ENCODE measurements at regions not wholly inside any gene's neighbourhood (a gene's known extent, or its start where the extent isn't known, plus 50 kb on each side); places are given as distances from the start of the nearest gene placed in this dataset.

DNA sequence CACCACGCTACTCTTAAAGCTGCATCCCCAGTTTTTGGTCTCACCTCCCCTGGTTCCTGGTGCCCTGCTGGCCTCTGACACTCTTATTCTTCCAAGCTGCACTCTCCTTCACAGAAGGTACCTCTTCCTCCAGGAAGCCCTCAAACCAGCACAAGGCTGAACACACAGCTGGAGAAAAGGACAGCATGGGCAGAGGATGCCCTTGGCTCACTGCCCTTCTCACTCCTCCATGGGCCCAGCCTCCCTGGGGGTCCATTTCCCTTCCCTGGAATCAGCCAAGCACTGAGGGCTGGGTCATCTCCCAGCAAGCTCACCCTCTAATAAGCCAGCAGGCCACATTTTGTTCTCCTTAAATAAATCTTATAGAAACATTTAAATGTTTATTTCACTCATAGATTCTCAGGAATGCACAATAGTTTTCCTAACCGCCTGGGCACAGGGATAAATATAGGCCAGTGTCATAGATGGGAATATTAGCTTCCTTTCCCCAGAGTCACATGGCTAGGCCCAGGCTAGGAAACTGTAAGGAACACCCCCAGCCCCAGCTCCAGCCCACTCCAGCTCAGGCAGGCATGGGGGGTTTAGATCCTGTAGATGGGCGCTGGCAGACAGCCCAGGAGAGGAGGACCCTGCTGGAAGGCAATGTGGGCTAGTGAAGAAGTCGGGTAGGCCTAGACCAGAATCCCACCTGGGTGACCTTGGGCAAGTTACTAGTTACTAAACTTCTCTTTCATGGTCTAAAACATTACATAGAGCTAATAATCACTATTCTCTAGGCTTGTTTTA, 51.5 kb downstream of the IRAG1 start:
- no peak for DNase-seq
- H3K9me3 Mint-ChIP-seq = no peaks in the 10 kb centered on the region
- H3K4me3 Mint-ChIP-seq = no peak overlapping the region
- no peak overlapping the region for H3K27ac Mint-ChIP-seq
- H3K4me1 Mint-ChIP-seq (ENCODE audit: low read depth) = no peaks in the 10 kb centered on the region
- no peaks in the 10 kb centered on the region for H3K36me3 Mint-ChIP-seq (ENCODE audit: low read depth)
- peaks cover 2% of the 10 kb centered on the region for H3K27me3 Mint-ChIP-seq

DNA sequence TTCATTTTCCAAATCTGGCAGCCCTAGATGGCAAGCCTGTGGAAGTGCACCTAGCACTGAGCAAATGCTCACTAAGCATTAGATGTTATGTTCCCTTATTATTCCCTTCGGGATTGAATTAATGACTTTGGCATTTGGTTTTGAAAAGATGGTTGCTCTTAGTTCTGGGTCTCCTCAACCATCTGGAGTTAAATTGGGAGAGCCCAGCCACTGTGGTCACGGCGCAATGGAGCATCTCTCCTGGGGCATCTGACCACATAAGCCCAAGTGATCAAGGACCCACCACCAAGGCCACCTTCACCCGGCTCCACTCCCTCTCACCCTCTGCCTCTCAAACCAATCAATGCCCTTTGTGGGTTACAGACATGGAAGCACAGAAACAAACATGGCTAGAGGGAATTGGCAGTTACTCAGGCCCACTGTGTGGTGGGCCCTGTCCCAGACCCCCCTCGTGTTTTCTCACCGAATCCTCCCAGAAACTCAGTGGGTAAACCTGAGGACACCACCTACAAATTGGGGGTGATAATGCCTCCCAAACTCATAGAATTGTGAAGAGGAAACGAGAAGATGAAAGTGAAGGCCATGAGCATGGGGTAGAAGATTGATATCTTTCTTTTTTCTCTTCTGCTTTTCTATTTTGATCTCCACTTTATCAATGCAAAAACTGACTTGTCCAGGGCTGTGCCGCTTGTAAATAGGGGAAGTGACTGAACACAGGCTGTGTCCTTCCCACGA, 52.2 kb downstream of the IRAG1 start:
- Mint-ChIP-seq H3K4me1 (ENCODE audit: low read depth) (no peaks in the 10 kb centered on the region), H3K27ac (no peak overlapping the region), H3K36me3 (ENCODE audit: low read depth) (no peaks in the 10 kb centered on the region), H3K4me3 (no peak overlapping the region), H3K9me3 (no peaks in the 10 kb centered on the region), H3K27me3 (peaks cover 2% of the 10 kb centered on the region)
- no peak for DNase-seq

DNA sequence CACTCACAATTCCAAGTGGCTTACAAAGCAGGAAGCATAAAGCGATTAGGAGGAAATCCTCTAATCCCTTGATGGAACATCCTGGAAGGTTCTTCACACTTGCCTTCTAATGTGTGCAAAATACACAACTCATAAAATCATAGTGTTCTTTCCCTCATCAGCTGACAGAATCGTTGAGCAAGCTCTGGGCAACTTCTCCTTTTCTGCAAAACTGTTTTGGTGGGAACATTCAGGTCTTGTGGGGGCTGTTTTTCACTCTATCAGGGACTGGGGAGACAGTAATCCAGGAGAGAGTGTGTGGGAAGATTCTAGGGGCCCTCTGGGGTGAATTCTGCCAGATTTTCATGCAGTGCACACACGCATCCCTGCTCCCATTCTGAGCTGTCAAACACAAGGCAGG, 53.2 kb downstream of the IRAG1 start:
- Mint-ChIP-seq H3K36me3 (ENCODE audit: low read depth) (no peaks in the 10 kb centered on the region), H3K4me3 (no peak overlapping the region), H3K9me3 (no peaks in the 10 kb centered on the region), H3K27ac (no peak overlapping the region), H3K27me3 (peaks cover 2% of the 10 kb centered on the region), H3K4me1 (ENCODE audit: low read depth) (no peaks in the 10 kb centered on the region)
- no peak for DNase-seq

DNA sequence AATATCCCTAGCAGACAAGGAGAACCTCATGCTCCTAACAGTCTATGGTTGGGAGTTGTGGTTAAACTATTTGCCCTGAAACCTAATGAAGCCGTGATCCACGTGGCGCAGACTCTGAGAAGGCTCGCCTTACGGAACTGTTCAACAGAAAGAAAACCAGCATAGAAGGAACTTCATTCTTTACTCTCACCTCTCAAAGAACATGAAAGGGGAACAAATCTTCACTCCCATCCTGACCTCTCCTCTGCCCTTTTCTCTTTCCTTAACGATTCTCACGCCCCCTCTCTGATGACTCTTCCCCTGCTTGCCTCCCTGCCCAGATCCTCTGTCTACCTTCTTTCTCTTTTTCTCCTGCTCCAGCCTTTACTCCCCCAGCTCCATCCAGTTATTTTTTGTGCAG, 54.2 kb downstream of the IRAG1 start:
- no peak overlapping the region for H3K4me3 Mint-ChIP-seq
- no peak for DNase-seq
- H3K9me3 Mint-ChIP-seq = no peaks in the 10 kb centered on the region
- no peaks in the 10 kb centered on the region for H3K4me1 Mint-ChIP-seq (ENCODE audit: low read depth)
- peaks cover 2% of the 10 kb centered on the region for H3K27me3 Mint-ChIP-seq
- no peak overlapping the region for H3K27ac Mint-ChIP-seq
- no peaks in the 10 kb centered on the region for H3K36me3 Mint-ChIP-seq (ENCODE audit: low read depth)

DNA sequence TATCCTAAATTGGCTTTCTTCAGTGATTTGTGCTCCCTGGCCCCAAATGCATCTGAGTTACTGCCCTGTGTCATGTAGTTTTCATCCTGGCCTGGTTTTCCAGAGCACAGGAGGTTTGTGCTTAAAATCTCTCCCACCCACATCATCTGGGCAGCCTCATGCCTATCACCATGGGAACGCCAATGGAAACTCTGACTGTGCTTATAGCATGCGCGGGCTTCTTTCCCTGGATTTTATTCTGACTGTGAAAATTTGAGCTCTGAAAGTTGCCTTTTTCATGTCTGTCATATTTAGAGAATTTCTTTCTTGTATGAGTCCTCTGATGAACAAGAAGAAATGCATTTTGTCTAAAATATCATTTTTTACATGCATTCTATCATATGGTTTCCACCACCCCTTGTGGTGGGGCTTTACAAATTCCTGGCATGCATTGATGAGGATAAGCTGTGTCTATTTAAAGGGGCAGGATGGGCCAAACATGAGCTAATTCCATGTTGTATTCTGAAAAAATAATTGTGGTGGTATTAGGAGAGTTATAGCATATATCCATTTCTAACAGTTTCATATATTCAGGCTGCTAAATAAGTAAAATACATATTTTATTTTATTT, 55.1 kb downstream of the IRAG1 start:
- Mint-ChIP-seq H3K4me1 (ENCODE audit: low read depth) (no peaks in the 10 kb centered on the region), H3K36me3 (ENCODE audit: low read depth) (no peaks in the 10 kb centered on the region), H3K9me3 (no peaks in the 10 kb centered on the region), H3K27ac (no peak overlapping the region), H3K4me3 (no peak overlapping the region), H3K27me3 (peaks cover 2% of the 10 kb centered on the region)
- DNase-seq = no peak

DNA sequence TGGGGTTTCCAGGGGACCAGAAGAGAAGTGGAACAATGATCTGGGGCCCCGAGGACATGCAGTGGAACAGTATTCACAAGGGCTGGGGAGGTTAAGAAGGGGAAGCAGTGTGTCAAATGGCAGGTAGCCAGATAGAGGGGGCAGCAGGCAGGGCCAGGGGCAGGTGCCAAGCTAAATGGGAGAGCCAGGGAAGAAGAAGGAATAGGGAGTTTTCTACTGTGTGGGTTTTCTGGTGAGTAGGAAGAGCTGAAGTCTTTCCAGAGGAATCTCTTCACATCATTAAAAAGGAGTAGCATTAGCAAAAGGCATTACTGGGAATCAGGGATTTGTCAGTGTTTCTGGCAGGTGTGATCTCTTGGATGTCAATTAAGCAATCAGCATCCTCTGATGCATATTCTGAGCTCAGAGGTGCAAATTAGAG, 55.8 kb downstream of the IRAG1 start:
- H3K27me3 Mint-ChIP-seq = peaks cover 2% of the 10 kb centered on the region
- no peaks in the 10 kb centered on the region for H3K9me3 Mint-ChIP-seq
- no peak for DNase-seq
- H3K36me3 Mint-ChIP-seq (ENCODE audit: low read depth) = no peaks in the 10 kb centered on the region
- peaks cover under 1% of the 10 kb centered on the region for H3K4me1 Mint-ChIP-seq (ENCODE audit: low read depth)
- no peak overlapping the region for H3K27ac Mint-ChIP-seq
- no peak overlapping the region for H3K4me3 Mint-ChIP-seq

DNA sequence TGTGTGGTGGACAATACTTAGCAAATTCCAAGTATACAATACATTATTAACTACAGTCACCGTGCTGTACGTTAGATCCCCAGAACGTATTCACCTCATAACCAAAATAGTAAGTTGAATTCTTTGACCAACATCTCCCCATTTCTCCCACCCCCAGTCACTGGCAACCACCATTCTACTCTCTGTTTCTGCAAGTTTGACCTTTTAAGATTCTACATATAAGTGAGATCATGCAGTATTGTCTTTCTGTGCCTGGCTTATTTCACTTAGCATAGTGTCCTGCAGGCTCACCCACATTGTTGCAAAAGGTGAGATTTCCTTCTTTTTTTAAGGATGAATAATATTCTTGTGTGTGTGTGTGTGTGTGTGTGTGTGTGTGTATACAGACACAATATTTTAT, 59.1 kb downstream of the IRAG1 start:
- Mint-ChIP-seq H3K9me3 (no peaks in the 10 kb centered on the region), H3K4me3 (no peak overlapping the region), H3K36me3 (ENCODE audit: low read depth) (no peaks in the 10 kb centered on the region), H3K4me1 (ENCODE audit: low read depth) (peaks cover 5% of the 10 kb centered on the region), H3K27me3 (no peaks in the 10 kb centered on the region), H3K27ac (no peak overlapping the region)
- DNase-seq = no peak

DNA sequence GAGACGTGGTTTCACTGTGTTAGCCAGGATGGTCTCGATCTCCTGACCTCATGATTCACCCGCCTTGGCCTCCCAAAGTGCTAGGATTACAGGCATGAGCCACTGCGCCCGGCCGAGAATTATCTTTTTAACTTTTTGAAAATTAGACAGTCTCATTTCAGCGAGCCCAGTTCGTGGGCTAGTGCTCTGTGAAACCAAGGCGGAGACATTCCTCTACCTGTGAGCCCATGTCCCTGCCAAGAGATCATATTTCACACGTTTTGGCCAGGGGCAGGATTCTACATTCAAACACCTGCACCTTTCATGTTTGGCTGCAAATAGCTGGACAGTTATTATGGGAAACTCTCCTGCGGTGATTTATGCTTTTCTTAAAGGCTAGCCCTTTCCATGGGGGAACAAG, 60.3 kb downstream of the IRAG1 start:
- Mint-ChIP-seq H3K27me3 (no peaks in the 10 kb centered on the region), H3K9me3 (no peaks in the 10 kb centered on the region), H3K36me3 (ENCODE audit: low read depth) (no peaks in the 10 kb centered on the region), H3K27ac (no peak overlapping the region), H3K4me3 (no peak overlapping the region), H3K4me1 (ENCODE audit: low read depth) (peaks cover 11% of the 10 kb centered on the region)
- no peak for DNase-seq

DNA sequence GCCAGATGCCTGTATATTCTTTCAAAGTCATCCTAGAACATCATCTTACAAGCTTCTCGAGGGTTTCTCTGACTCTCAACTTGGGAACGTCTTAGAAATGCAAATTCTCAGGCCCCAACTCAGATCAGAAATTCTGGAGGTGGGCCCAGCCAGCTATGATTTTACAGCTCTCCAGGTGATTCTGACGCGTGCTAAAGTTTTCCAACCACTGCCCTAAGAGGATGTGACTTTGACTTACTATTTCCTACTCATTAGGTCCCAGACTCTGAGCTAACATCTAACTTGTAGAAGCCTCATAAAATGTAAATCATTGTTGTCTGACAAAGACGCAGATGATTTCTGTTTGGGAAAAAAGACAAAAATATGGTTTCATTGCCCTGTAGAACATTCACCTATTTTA, 61.1 kb downstream of the IRAG1 start:
- H3K36me3 Mint-ChIP-seq (ENCODE audit: low read depth) = no peaks in the 10 kb centered on the region
- no peak overlapping the region for H3K4me3 Mint-ChIP-seq
- no peaks in the 10 kb centered on the region for H3K27me3 Mint-ChIP-seq
- no peak for DNase-seq
- peaks cover 11% of the 10 kb centered on the region for H3K4me1 Mint-ChIP-seq (ENCODE audit: low read depth)
- no peaks in the 10 kb centered on the region for H3K9me3 Mint-ChIP-seq
- H3K27ac Mint-ChIP-seq = peak overlapping the region; percentile 54

DNA sequence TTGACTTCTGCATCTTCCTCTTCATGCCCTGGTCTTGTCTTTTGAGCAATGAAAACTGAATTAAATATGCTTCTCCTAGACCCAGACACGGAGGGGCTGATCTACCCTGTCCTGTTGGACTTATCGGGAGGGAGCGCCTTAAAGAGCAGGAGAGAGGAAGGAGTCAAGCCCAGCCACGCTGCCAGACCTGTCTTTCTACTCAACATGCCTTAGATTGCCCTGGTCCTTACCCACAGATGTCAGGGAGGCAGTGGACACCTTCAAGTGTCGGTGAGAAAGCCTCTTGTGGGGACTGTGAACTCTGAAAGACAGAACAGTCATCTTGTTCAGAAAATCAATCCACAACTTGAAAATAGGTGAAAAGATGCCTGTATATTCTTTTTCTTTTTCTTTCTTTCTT, 61.8 kb downstream of the IRAG1 start:
- H3K36me3 Mint-ChIP-seq (ENCODE audit: low read depth) = no peaks in the 10 kb centered on the region
- H3K4me1 Mint-ChIP-seq (ENCODE audit: low read depth) = peaks cover 11% of the 10 kb centered on the region
- H3K4me3 Mint-ChIP-seq = no peak overlapping the region
- no peaks in the 10 kb centered on the region for H3K27me3 Mint-ChIP-seq
- no peak overlapping the region for H3K27ac Mint-ChIP-seq
- no peaks in the 10 kb centered on the region for H3K9me3 Mint-ChIP-seq
- DNase-seq = no peak

DNA sequence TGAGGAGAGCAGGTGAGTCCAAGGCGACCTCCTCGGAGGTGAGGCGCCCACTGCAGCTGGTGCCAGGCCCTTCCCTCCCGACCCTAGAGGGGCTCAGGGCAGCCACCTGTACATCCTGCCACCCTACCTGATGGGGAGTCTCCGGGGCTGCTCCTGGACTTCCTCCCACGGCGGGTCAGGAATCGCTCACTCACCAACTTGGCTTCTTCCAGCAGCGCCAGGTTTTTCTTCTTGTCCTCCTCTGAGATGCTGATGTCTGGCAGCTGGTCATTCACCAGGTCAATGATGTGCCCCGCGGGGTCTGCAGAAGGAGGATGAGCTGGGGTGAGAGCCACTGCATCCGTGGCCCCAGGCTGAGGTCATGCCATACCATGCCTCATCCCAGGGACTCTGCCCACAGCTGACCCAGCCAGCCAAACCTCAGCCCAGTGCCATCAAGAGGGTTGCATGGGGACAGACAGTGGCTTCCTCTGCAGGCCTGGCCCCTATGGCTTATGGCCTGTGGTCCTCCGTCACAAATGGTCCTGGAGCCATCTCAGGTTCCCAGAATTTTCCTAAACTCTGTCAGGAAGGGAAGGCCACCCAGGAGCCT, 61.0 kb upstream of the LYVE1 start:
- H3K36me3 Mint-ChIP-seq (ENCODE audit: low read depth) = no peaks in the 10 kb centered on the region
- no peaks in the 10 kb centered on the region for H3K27me3 Mint-ChIP-seq
- H3K4me3 Mint-ChIP-seq = no peak overlapping the region
- H3K9me3 Mint-ChIP-seq = no peaks in the 10 kb centered on the region
- peaks cover 11% of the 10 kb centered on the region for H3K4me1 Mint-ChIP-seq (ENCODE audit: low read depth)
- no peak for DNase-seq
- H3K27ac Mint-ChIP-seq = no peak overlapping the region

DNA sequence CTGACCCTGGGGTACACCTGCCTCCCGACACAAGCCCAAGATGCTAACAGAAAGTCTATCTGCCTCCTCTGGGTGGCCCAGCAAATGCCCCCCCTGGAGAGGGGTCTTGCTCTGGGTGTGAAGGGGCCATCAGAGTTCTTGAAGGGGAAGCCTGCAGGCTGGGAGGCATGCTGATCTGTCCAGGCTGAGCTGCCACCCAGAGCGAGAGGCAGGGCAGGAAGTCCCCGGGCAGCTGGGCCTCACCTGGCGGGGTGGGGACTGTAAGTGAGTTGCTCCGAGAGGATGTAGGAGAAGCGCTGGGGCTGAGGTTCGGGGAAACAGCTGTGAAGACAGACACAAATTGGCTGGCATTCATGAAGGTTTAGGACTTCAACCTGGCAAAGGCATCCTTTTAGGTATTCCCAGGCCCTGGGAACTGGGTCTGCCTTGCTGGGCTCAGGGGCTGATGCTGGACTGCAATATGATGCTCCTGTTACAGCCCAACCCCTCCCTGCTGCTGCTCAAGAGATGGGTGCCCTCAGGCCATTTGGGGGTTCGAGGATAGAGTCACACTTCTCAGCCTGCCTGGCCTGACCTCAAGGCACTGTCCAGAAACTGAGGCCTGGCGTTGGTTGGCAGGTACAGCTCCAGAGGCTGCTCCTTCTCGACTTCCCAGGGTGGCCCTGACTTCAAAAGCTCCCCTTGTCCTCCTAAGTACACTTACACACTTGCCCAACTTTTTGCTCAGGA, 60.2 kb upstream of the LYVE1 start:
- DNase-seq = no peak
- no peaks in the 10 kb centered on the region for H3K36me3 Mint-ChIP-seq (ENCODE audit: low read depth)
- H3K9me3 Mint-ChIP-seq = no peaks in the 10 kb centered on the region
- H3K4me1 Mint-ChIP-seq (ENCODE audit: low read depth) = peaks cover 17% of the 10 kb centered on the region
- no peak overlapping the region for H3K4me3 Mint-ChIP-seq
- no peaks in the 10 kb centered on the region for H3K27me3 Mint-ChIP-seq
- no peak overlapping the region for H3K27ac Mint-ChIP-seq

DNA sequence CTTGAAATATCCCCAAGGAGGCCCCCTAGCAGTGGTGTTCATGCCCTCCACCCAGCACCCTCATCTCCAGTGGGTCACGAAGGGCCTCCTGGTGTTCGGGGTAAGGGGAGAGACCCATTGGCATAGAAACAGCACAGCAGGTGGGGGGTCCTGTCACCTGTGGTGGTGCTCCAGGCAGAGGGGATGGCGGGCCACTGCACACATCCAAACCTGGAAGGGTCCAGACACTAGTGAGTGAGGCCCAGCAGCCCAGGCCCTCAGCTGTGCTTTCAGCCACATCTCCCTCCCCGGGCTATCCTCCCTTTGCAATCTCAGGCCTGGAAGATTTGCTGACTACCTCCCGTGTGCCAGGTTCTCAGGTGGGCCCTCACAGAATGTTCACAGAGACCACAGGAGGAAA, 59.4 kb upstream of the LYVE1 start:
- H3K4me3 Mint-ChIP-seq = no peak overlapping the region
- no peaks in the 10 kb centered on the region for H3K9me3 Mint-ChIP-seq
- H3K4me1 Mint-ChIP-seq (ENCODE audit: low read depth) = peaks cover 26% of the 10 kb centered on the region
- H3K27me3 Mint-ChIP-seq = no peaks in the 10 kb centered on the region
- no peaks in the 10 kb centered on the region for H3K36me3 Mint-ChIP-seq (ENCODE audit: low read depth)
- no peak for DNase-seq
- no peak overlapping the region for H3K27ac Mint-ChIP-seq

DNA sequence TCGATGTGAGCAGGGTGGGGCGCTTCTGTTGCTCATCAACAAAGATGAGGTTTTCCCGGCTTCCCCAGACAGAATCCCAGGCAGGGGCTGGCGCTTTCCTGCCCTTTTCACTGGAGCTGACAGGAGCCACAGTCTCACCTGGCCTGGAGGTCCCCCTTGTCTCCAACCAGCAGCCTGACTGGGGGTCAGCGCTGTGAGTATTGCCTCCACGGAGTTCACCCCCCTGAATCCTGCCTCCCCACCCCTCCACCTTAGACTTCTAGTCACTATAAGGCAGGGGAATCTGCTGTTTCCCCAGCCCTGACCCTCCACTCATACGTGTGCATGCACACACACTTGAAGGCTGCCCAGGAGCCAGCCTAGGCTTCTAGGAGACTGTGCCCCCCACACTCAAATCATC, 58.8 kb upstream of the LYVE1 start:
- Mint-ChIP-seq H3K27me3 (no peaks in the 10 kb centered on the region), H3K27ac (no peak overlapping the region), H3K4me1 (ENCODE audit: low read depth) (peaks cover 21% of the 10 kb centered on the region), H3K9me3 (no peaks in the 10 kb centered on the region), H3K36me3 (ENCODE audit: low read depth) (no peaks in the 10 kb centered on the region), H3K4me3 (no peak overlapping the region)
- DNase-seq = no peak
